Peyer's patch (tissue), 4 donors: ENCODE measurements at regions not wholly inside any gene's neighbourhood (a gene's known extent, or its start where the extent isn't known, plus 50 kb on each side); places are given as distances from the start of the nearest gene placed in this dataset.
A peak's percentile ranks its signal among the peaks of the same experiment; 100 is the strongest.

Source experiments
- DNase-seq, 3 donors: peaks; one replicate each; pipeline ENCODE4 v3.0.0-alpha.2; 2017 to 2019
- H3K27ac ChIP-seq, 4 donors: fragments of 200-600 bp; sonication (generic); one replicate each; pipeline ENCODE4 v1.5.1; 2016 to 2019
- H3K27me3 ChIP-seq, 2 donors: fragments of 200-600 bp; sonication (generic); one replicate each; pipeline ENCODE4 v1.5.1; 2019
- H3K36me3 ChIP-seq, 3 donors: fragments of 200-600 bp; sonication (generic); one replicate each; pipeline ENCODE4 v1.5.1; 2016 to 2019
- H3K4me1 ChIP-seq, 4 donors: fragments of 200-600 bp; sonication (generic); one replicate each; pipeline ENCODE4 v1.5.1; 2016 to 2019
- H3K4me3 ChIP-seq, 4 donors: fragments of 200-600 bp; sonication (generic); 1 replicate in 3 of 4; 2 replicates in 1 of 4; pipeline ENCODE4 v1.5.1; 2016 to 2019; ENCODE audit warnings: mild to moderate bottlenecking in 1 of 4
- H3K9me3 ChIP-seq, 4 donors: fragments of 200-600 bp; sonication (generic); one replicate each; pipeline ENCODE4 v1.5.1; 2016 to 2019; ENCODE audit warnings: mild to moderate bottlenecking in 1 of 4
- CTCF ChIP-seq, 6 experiments: fragments of 450-650 bp in 4 of 6; fragments of 200-600 bp in 2 of 6; sonication (generic) in 1 of 6; IDR thresholded peaks; one replicate each; pipeline ENCODE4 v1.5.1; 2017 to 2019; ENCODE audit warnings: antibody characterized with exemption in 6 of 6, mild to moderate bottlenecking in 3 of 6, moderate library complexity in 1 of 6
- POLR2A ChIP-seq, 2 donors: fragments of 450-650 bp; IDR thresholded peaks; one replicate each; pipeline ENCODE4 v1.5.1; 2017; ENCODE audit warnings: antibody characterized with exemption in 2 of 2, mild to moderate bottlenecking in 2 of 2, moderate library complexity in 2 of 2

GRCh38 chr11:128291007-128291406 is 296.4 kb downstream of the ETS1 start:
- Histone ChIP-seq H3K27ac (peak overlapping the region; percentile 72 to 83 (median 80)), H3K9me3 (no peaks in the 10 kb centered on the region), H3K27me3 (no peaks in the 10 kb centered on the region), H3K4me3 (peak overlapping the region; percentile 4 to 29 (median 16)), H3K36me3 (no peaks in the 10 kb centered on the region), H3K4me1 (peaks cover 0 to 36% (median 7%) of the 10 kb centered on the region in 4 donors)
- DNase-seq = peak in 2 of 3 donors; percentile 28 to 54
- TF ChIP-seq POLR2A (IDR thresholded peaks at IDR 0.05) (no peak), CTCF (IDR thresholded peaks at IDR 0.05) (no peak)

- Histone ChIP-seq H3K27ac (peak overlapping the region; percentile 72 to 83 (median 80)), H3K4me3 (peak overlapping the region; percentile 16 to 39 (median 23)), H3K9me3 (no peaks in the 10 kb centered on the region), H3K4me1 (peaks cover 0 to 36% (median 7%) of the 10 kb centered on the region in 4 donors), H3K27me3 (no peaks in the 10 kb centered on the region), H3K36me3 (no peaks in the 10 kb centered on the region)
- peak in 1 of 2 donors; percentile 60 for TF ChIP-seq POLR2A (IDR thresholded peaks at IDR 0.05)
- TF ChIP-seq CTCF (IDR thresholded peaks at IDR 0.05) = peak; percentile 80 to 97 (median 94)
- peak; percentile 78 to 91 (median 78) for DNase-seq
These were observed 297.1 kb downstream of the ETS1 start for GRCh38 chr11:128290106-128290840.

GRCh38 chr11:128289048-128289447 is 298.3 kb downstream of the ETS1 start:
- H3K9me3 ChIP-seq = no peaks in the 10 kb centered on the region

GRCh38 chr11:128288368-128288767 is 299.0 kb downstream of the ETS1 start:
- TF ChIP-seq CTCF (IDR thresholded peaks at IDR 0.05) = no peak
- DNase-seq = no peak
- Histone ChIP-seq H3K9me3 (no peaks in the 10 kb centered on the region), H3K27ac (no peak overlapping the region), H3K36me3 (no peaks in the 10 kb centered on the region), H3K4me3 (no peak overlapping the region), H3K4me1 (peaks cover 0 to 29% (median 7%) of the 10 kb centered on the region in 4 donors), H3K27me3 (no peaks in the 10 kb centered on the region)

More at GRCh38 chr11:128289048-128289447, 298.3 kb downstream of the ETS1 start:
- no peak for DNase-seq
- H3K4me3 ChIP-seq = no peak overlapping the region
- TF ChIP-seq CTCF (IDR thresholded peaks at IDR 0.05) = no peak
- TF ChIP-seq POLR2A (IDR thresholded peaks at IDR 0.05) = no peak
- peaks cover 0 to 36% (median 7%) of the 10 kb centered on the region in 4 donors for H3K4me1 ChIP-seq
- H3K36me3 ChIP-seq = no peaks in the 10 kb centered on the region
- peak overlapping the region in 1 of 4 donors; percentile 83 for H3K27ac ChIP-seq
- H3K27me3 ChIP-seq = no peaks in the 10 kb centered on the region

- H3K9me3 ChIP-seq = no peaks in the 10 kb centered on the region
- H3K4me3 ChIP-seq = no peak overlapping the region
- H3K27me3 ChIP-seq = no peaks in the 10 kb centered on the region
- DNase-seq = no peak
- no peaks in the 10 kb centered on the region for H3K36me3 ChIP-seq
- TF ChIP-seq POLR2A (IDR thresholded peaks at IDR 0.05) = no peak
- TF ChIP-seq CTCF (IDR thresholded peaks at IDR 0.05) = no peak
- no peak overlapping the region for H3K27ac ChIP-seq
- peaks cover 0 to 3% (median under 1%) of the 10 kb centered on the region in 4 donors for H3K4me1 ChIP-seq
These were observed 302.0 kb downstream of the ETS1 start for GRCh38 chr11:128285321-128285720.
